ENCODE measurements at regions not wholly inside any gene's neighbourhood (a gene's known extent, or its start where the extent isn't known, plus 50 kb on each side); places are given as distances from the start of the nearest gene placed in this dataset.

- Histone ChIP-seq H3K27me3 (replicated peaks) (no peaks in the 10 kb centered on the region), H3K4me3 (no peak overlapping the region), H3K36me3 (no peaks in the 10 kb centered on the region), H3K4me1 (replicated peaks) (no peaks in the 10 kb centered on the region), H3K27ac (no peak overlapping the region), H3K9me3 (replicated peaks) (no peaks in the 10 kb centered on the region)
- DNase-seq (ENCODE audit: low read depth in 1 of 2, low spot score in 2 of 2): no peak
These were observed 57.7 kb upstream of the SPANXB1 start for GRCh38 chrX:140944710-140945109.

DNA sequence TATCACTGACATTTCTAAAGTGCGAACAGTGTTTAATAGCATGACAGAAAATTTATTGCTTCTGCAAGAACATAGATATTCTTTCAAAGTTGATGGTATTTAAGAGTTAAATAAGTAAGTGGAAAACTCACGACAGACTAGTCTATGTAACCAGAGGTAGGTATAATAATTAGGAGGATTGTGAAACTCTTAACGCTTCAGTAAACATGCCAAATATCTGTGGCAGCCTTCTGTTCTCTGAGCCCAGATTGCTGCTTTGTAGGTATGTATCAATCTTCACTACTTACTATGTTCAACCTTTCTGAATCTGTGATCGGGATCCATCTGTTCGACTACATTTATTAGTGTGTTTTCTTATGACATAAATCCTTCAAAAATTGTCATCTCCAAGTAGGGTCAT lies 53.6 kb upstream of the SPANXB1 start:
- Histone ChIP-seq H3K4me3 (no peak overlapping the region), H3K9me3 (replicated peaks) (no peaks in the 10 kb centered on the region), H3K36me3 (no peaks in the 10 kb centered on the region), H3K27ac (no peak overlapping the region), H3K27me3 (replicated peaks) (no peaks in the 10 kb centered on the region), H3K4me1 (replicated peaks) (no peaks in the 10 kb centered on the region)
- DNase-seq (ENCODE audit: low read depth in 1 of 2, low spot score in 2 of 2): no peak

GRCh38 chrX:140949233-140949632 lies 53.2 kb upstream of the SPANXB1 start:
- DNase-seq (ENCODE audit: low read depth in 1 of 2, low spot score in 2 of 2): no peak
- H3K27me3 ChIP-seq (replicated peaks): no peaks in the 10 kb centered on the region
- H3K9me3 ChIP-seq (replicated peaks): no peaks in the 10 kb centered on the region

More at GRCh38 chrX:140949233-140949632, 53.2 kb upstream of the SPANXB1 start:
- H3K27ac ChIP-seq: no peak overlapping the region
- H3K4me1 ChIP-seq (replicated peaks): no peaks in the 10 kb centered on the region
- no peaks in the 10 kb centered on the region for H3K36me3 ChIP-seq
- H3K4me3 ChIP-seq: no peak overlapping the region

All from SJSA1 (cell line).